T-helper 1 cell (primary cell): ENCODE measurements at regions not wholly inside any gene's neighbourhood (a gene's known extent, or its start where the extent isn't known, plus 50 kb on each side); places are given as distances from the start of the nearest gene placed in this dataset.

Source experiments
- DNase-seq, 5 donors: peaks; one replicate each; pipeline ENCODE4 v3.0.0-alpha.2; 2012 to 2020

DNA sequence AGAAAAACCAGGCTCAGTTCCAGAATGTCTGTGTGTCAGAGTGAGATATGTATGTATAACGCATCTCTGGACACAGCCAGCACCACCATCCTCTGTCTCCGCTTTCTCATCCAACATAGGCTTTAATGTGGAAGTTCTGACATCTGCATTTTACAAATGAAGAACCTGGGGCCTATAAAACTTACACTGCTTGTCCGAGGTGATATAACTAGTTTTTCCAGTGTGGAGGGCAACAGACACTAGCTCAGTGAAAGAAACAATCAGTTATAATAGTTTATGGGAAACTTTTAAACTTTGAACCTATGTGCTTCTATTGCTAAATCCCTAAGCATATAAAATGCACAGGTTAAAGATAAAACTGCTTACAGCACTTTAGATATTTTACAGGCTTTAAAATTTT is 208.7 kb downstream of the CRPPA start:
- DNase-seq, result no peak

DNA sequence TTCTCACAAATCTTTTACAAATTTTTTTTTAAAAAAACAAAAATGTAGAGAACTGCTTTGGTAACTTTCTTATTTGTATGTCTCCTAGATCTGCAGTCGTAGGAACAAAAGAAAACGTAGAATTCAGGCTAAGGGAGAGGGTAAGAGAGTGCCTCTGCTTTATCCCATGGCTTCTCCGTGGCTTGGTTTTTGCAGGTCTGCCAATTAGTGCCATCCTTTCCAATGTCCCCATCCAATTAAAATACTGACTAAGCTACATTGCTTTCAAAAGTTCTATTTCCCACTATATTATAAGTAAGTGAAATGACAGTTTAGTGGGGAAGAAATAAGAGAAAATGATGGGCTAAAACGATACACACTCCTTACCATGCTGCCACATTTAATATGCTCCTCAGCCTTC is 209.3 kb downstream of the CRPPA start:
- no peak for DNase-seq

DNA sequence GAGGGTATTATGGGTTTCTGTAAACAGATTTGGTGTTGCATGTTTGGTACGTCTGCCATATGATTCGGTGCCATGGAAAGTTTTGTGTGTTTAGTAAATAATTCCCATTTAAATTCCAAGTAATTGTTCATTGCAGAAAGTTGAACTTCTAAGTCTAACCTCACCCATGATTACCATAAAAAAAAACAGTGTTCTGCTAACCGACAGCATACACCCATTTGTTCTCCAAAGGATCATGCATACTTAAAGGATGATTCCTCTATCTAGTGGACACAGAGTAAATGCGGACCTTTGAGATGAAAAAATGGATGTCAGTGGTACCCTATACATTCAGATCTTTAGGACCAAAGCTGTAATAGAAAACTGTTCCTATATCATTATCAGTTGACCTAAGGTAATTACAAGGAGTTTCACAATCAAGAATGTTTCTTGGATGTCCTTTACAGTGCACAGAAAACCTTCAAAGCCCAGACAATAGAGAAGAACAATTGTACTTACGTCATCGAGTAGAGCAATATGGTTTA is 209.9 kb downstream of the CRPPA start:
- DNase-seq, result no peak

DNA sequence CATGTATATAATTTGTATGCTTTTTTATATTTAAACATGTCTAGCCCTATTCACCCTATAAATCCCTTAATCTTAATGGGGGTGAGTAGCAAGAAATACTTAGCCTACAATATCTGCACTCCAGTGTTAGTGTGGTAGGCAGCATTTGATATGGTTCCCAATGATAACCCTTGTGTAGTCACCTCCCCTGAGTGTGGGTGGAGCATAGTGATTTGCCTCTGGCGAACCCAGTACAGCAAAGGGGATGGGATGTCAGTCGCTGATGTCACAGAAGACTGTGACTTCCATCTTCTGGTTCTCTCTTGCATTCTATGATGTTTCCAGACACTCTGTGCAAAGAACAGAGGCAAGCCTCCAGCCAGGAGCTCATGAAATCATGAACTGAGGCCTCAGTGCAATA is 211.2 kb downstream of the CRPPA start:
- no peak for DNase-seq

DNA sequence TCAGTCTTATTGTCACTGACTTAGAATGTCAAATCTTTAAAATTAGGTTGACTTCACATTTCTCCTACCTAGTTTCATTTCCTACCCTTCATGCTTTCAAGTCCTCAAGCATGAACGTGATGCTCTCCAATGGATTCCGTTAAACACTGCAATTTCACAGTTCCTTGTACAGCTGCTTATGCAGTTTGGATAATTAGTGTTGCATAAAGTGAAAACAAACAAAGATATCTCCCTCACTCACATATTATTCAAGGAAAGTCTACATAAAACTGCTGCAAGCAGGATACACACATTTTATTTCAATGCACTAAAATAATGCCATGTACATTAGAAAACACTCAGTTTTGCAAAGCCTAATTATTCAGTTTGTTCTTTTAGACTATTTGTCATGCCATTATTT is 214.0 kb downstream of the CRPPA start:
- no peak for DNase-seq

DNA sequence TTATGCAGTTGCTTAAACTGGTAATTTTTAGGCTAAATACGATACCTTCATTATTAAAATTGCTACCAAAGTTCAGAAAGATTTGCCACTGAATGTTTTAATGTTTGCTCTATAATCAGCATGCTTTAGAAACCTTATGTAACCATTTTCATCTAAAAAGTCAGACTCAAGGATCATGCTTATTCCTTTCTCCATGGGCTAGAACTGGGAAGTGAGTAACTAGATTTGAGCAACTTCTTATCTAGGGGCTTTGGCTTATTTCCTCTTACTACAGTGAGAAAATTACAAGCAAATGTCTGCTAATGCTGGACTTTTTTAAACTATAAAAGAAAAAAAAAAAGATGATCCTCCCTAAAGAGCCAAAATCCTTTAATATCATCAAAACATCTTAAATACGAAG is 215.9 kb downstream of the CRPPA start:
- DNase-seq, result no peak

DNA sequence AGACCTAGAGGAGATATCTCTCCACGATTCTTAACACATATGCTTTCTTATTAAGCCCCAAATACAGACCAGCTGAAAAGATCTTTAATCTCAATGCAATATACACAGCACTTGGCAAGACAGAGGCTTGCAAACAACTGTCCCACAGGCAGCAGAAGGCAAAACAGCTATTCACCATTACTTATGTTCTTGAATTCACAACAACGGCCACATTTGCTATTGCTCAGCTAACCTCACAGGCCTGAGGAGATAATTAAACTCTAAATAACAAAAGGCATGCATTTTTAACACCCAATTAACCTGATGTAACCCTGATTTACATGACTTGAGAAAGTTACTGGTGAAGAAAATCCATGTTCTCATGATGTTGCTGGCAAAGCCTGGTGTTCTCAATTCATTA is 216.4 kb downstream of the CRPPA start:
- no peak for DNase-seq

DNA sequence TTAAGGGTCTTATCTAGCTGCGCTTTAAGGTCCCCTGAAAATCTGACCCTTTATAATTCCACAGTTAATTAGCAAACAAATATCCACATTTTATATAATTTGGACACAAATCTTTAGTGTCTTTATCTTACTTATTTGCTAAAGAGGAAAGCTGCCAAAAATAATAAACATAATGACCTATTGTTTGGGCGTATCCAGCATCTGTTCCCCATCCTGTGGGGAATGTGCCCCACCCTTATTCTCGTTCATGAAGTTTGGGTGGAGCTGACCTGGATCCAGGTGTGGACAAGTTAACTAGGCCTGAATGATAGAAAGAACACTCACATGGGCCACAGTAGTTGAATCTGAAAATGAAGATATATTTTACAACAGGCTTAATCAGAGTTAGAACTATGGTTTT is 218.3 kb downstream of the CRPPA start:
- DNase-seq, result no peak

DNA sequence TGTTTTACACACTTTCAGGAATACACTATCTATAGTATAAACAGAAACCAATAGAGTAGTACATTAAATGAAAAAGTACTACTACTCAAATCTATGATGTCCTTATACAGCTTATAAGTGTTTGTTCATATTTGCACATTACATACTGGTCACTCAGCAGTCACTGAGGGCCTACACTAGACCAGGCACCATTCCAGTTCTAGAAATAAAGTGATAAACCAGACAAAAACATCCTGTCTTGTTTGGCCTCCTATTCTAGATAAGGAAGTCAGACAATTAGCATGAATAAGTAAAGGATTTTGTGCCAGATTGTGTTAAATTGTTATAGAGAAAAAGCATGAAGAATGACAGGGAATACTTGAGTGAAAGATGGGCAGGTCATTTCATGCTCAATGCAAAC is 219.0 kb downstream of the CRPPA start:
- no peak for DNase-seq

DNA sequence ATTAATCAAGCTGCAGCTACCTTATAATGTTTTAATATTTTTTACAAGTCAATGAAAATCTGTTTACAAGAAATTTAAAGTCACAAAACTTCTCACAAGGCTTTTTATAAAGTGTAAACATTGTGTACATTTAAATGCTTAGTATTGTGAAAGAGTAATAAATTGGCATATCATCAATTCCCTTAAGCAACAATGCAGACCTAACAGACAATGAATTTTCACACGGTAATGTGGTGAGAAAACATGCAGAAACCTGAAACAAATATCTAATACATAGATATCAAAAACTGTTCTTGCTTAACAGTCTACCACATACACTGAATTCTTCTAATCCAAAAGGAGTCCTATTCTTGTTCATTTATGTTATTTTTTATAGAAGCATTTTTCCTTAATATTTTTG is 220.7 kb downstream of the CRPPA start:
- DNase-seq, result no peak

DNA sequence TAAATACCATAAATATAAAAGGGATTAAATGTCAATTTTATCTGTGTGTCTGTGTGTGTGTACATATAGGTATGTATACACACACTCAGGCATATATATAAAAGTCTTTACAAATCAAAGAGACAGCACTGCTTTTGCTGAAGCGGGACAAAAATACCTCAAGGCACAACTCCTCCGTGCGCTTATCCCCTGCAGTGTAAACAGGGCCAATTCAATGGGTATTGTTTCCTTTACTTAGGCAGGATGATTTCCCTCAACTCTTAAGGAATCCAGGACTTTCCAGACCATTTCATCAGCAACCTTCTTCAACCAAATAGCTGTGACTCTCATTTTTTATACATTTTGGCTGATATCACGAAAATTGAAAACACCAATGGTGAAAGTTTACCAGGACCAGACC is 227.7 kb downstream of the CRPPA start:
- DNase-seq, result no peak

DNA sequence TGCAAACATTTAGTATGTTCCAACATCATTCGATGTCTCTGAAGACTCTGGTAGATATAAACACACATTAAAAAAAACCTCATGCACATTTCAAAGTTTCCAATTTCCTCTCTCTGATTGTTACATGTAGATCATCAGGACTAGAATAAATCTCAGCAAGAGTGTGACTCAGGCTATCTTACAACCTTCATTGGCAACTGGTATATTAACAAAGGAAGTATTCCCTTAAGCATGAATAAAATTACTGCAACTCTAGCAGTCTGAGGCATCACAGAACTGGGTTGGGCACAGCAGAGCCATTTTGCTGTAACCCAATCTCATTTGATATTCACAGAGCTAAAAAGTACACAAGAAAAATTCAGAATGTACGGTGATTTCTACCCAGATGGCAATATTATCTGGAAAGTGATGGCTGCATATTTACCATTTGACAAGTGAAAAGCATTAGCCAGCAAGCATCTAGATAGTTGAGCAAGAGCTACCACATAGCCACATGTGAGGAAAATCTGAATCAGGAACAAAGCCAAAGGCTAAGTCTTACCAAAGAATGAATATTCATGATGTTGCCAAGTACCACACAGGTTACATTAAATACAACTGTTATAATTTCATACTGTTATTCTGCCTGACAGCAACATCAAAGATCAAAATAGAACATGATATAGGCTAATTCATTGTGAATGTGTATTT is 232.2 kb downstream of the CRPPA start:
- DNase-seq, result no peak

DNA sequence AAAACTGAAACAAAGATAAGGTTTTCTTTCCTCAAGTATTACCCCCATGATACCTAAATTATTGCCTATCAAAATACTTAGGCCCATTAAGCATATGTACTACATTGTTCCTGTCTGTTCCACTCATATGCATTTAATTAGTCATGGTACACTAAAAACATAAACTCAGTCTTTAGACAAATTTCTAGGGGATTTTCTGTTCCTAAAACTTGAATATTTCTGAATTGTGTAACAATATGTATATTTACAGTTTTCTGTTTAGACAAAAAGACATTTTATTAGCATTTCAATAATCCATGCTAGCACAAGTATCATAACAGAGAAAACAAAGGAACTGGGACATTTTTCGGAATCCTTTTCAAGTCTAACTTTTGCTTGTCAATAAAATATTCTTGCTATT is 234.2 kb downstream of the CRPPA start:
- DNase-seq, result no peak

DNA sequence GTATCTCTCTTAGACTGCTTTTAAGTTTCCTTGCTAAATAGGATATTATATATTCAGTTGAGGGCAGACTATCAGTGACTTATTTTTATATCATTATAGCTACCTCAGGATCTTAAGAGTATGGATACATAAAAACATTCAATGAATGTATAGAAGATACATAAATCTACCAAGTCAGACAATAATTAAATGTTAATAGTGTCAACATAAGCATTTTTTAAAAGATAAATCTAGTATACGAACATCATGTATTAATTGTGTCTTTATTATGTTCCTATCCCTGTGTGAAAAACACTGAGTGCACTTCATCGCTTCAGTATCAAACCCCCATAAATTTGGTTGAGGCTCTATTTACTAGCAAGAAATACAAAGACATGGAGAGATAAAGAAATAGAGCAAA is 242.8 kb downstream of the CRPPA start:
- DNase-seq, result no peak

DNA sequence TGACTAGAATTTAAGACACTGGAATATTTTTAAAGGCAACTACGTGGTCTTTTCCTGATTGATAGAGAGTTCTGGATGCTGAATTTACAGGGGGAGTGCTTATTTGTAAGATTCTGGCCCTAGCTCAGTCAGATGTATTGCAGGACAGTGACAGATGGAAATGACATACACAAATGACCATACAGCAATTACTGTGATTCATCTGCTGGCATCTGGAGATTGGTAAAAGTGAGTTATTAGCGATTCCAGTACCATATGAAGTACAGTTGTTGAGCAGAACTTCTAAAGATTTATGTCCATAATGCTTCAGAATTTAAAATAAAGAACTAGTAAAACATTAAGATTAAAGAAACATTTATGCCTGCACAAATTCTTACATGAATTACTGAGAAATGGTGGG is 243.2 kb downstream of the CRPPA start:
- DNase-seq, result no peak

DNA sequence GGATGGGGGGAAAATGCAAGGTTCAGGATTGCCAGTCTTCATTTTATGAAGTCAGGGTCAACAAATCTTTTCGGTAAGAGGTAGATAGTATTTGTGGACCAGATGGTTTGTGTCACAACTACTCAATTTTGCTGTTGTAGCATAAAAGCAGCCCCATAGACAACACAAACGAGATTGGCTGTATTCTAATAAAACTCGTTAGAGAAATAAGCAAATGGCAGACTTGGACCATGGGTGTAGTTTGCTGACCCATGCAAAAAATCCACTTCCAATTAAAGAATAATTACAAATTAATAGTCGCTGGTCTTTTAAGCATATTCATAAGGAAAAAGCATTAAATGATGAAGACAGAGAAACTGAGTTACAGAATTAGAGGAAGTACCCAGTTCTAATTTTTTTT is 247.1 kb downstream of the CRPPA start:
- DNase-seq, result no peak

DNA sequence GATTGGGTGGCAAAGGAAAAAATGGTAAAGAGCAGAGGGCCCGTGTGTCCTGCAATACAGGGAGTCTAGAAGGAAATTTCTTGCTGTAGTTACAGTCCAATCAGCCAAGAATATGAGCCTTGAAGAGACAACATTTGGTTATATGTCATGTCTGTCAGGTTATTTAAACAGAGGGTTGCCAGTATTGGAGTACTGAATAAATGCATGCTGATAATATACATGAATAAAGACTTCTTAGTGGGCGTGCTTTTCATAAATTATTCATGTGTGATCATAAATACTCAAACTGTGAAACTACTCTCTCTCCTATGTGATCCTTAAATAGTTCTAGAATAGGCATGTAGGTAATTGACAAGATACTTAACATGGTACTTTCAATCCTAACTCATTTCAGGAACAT is 249.0 kb downstream of the CRPPA start:
- DNase-seq, result no peak

DNA sequence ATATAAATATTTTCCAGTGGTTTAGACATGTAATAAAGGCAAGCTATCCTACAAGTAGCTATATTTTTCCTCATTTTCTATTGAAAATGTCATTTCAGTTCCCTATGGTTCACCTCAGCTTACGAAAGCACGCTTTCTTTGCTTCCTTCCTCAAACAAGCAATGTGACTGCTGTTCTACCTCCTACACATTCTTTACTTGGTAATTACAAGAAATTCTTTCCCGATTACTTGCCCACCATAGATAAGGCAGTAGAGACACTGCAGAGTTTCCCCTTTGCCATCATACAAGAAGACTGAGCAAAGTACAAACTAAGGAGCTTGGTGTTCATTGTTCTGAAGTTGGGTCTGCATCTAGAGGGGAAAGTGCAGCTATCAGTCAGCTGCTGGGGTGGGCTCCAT is 249.4 kb downstream of the CRPPA start:
- DNase-seq, result no peak

DNA sequence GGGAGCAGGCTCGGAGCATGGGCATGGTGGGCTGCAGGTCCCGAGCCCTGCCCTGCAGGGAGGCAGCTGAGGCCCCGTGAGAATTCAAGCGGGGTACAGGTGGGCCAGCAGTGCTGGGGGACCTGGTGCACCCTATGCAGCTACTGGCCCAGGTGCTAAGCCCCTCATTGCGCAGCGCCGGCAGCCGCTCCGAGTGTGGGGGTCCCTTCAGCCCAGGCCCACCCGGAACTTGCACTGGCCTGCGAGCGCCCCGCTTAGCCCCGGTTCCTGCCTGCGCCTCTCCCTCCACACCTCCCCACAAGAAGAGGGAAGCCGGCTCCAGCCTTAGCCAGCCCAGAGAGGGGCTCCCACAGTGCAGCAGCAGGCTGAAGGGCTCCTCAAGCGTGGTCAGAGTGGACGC is 250.7 kb downstream of the CRPPA start:
- peak in 1 of 5 donors; percentile 4 for DNase-seq

DNA sequence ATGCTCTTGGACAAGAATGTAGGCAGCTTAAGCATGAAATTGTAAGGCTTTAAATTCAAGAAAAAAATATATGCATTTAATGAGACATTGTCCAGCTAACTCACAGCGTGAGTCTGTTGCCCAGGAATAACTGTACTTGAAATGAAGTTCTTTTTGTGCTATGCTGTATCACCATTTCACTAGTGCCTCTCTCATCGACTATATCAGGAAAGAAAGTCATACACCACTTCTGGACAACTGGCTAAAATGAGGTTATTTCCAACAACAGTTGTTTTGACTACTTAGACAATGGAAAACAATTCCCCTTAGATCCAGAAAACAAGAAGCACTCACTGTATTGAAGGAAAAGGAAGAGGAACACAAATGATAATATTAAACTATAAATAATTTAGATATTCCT is 251.8 kb downstream of the CRPPA start:
- DNase-seq, result no peak

DNA sequence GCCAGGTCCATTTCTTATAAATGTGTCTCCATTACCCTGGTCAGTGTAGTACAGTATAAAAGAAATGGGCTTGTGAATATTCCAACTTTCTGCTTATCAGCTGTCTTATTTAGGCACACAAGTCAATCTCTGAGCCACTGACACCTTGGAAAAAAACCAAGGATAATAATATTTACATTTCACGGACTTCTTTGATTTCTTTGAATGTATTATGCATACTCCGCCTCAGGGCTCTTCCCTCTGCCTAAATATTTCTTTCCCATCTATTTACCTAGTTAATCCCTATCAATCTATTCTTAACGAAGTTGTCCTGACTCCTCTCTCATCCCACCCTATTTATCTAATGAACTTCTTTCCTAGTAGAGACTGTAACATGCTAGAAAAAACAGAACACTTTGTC is 253.8 kb downstream of the CRPPA start:
- DNase-seq, result no peak

DNA sequence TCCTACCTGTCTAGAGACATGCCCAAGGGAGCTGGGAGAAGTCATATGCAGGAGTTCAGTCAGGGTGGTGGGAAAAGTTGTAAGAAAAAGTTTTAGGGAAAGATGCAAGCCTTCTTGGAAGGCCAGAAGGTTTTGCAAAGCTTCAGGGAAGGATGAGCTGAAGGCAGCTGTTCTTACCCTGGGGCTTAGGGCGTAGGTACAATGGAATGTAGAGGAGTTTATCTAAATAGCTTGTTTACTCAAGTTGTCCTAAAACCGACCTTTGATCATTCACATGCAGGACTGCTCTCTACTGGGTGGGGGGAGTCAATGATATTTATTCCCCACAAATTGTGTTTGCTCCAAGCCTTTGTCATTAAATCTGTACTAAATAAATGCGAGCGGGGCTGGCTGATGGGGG is 277.0 kb downstream of the CRPPA start:
- no peak for DNase-seq

DNA sequence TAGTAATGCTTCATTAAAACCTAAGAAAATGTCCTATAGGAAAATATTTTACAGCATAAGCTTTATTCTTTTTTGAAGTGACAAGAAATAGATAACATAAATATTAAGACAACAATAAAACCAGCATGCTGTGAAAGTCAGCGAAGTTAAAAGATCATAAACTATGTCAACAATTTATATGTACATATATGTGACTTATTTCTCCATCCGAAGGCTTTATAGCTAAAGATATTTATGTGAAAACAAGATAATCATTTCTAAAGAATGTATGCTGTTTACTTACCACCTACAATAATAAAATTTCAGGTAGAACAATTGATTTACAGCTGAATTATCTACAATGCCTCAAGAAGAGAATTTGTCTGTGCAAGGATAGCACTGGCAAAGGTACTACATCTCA is 283.4 kb downstream of the CRPPA start:
- DNase-seq, result no peak

DNA sequence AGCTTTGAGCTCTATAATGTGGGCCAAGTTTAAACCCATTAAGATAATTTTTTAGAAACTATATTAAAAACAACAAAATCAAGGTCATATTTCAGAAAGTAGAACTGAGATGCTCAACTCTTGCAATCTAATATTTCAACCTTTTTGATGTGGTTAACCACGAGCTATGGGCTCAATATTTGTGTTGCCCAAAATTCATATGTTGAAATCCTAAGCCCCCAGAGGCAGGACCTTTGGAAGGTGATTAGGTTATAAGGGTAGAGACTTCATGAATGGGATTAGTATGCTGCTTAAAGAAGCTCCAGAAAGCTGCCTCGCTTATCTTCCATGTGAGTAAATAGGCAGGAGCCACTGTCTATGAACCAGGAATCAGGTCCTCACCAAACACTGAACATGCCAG is 284.4 kb downstream of the CRPPA start:
- DNase-seq, result no peak

DNA sequence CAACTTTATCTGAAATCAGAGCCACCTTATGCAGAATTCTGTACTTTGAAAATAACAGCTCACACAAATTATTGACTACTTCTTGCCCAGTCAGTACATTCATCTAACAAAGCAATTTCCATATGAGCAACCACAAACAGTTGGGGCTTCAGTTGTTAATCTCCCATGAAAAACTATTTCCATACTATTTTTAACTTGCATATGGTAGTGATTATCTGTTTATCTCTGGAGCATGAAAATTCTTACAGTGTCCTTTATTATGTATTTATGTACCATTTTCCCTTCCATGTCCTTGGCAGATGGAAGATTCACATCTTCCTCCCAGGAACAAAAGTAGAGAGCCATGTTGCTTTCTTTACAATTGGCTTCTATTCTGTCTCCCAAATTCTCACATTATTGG is 285.7 kb downstream of the CRPPA start:
- DNase-seq, result no peak
